ENCODE measurements at regions not wholly inside any gene's neighbourhood (a gene's known extent, or its start where the extent isn't known, plus 50 kb on each side); places are given as distances from the start of the nearest gene placed in this dataset.

DNA sequence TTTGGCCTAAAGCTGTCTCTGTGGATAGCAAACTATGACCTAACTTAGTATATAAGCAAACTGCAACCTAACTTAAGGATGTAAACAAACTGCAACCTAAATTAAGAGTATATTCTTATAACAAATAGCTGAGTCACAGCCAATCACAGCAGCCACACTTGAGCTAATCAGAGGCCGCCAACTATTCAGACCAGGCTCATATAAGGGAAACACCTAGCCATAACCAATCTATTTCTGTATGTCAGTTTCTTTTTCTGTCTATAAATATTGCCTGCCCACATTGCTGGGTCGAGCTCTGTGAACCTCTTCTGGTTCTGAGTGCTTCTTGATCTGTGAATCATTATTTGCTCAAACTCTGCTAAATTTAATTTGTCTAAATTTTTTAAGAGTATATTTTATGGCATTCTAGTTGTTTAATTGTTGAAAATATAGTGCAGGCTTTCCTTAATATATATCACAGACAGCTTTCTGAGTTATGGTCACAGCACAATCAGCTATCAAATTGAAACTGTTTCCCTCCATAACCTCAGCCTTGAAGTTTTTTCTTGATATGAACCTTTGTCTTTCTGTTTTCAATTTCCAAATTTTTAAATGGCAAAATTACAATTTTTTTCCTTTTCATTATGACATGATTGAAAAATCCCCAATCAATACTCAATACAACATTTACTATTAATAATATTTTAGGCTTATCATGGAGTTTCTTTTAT lies 327.1 kb upstream of the NUDT12 start:
- no peak for DNase-seq (ENCODE audit: low read depth)
- no peak overlapping the region for H3K4me3 ChIP-seq (ENCODE audit: low read depth, low read length)
- H3K36me3 ChIP-seq (ENCODE audit: control insufficient read depth, insufficient read depth, low read length): no peaks in the 10 kb centered on the region
- TF ChIP-seq, protein P1, sequence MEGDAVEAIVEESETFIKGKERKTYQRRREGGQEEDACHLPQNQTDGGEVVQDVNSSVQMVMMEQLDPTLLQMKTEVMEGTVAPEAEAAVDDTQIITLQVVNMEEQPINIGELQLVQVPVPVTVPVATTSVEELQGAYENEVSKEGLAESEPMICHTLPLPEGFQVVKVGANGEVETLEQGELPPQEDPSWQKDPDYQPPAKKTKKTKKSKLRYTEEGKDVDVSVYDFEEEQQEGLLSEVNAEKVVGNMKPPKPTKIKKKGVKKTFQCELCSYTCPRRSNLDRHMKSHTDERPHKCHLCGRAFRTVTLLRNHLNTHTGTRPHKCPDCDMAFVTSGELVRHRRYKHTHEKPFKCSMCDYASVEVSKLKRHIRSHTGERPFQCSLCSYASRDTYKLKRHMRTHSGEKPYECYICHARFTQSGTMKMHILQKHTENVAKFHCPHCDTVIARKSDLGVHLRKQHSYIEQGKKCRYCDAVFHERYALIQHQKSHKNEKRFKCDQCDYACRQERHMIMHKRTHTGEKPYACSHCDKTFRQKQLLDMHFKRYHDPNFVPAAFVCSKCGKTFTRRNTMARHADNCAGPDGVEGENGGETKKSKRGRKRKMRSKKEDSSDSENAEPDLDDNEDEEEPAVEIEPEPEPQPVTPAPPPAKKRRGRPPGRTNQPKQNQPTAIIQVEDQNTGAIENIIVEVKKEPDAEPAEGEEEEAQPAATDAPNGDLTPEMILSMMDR (IDR thresholded peaks at IDR 0.05; ENCODE audit: insufficient read depth, low read length, poor library complexity, severe bottlenecking): no peak
- H3K27me3 ChIP-seq (ENCODE audit: control insufficient read depth, insufficient read depth, low read length): no peaks in the 10 kb centered on the region

DNA sequence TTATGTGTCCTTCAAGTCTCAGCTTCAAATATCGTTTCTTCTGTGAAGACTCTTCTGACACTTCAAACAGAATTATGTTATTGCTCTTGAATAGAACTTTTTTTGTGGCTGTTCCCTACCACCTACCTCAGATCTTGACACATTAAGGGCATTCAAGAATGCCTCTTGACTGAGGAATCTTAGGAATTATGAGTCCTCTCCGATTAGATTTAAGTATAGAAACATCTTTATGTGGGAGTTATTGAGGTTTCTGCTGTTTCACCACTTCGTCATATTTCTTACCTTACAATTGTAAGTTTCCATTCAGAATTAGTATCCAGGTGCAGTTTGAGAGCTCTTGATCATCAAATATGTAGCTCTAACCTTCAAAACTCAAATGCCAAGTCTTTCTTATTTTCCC lies 324.2 kb upstream of the NUDT12 start:
- H3K4me3 ChIP-seq (ENCODE audit: low read depth, low read length): no peak overlapping the region
- no peaks in the 10 kb centered on the region for H3K27me3 ChIP-seq (ENCODE audit: control insufficient read depth, insufficient read depth, low read length)
- DNase-seq (ENCODE audit: low read depth): no peak
- TF ChIP-seq, protein P1 (IDR thresholded peaks at IDR 0.05; ENCODE audit: insufficient read depth, low read length, poor library complexity, severe bottlenecking): no peak
- H3K36me3 ChIP-seq (ENCODE audit: control insufficient read depth, insufficient read depth, low read length): no peaks in the 10 kb centered on the region

DNA sequence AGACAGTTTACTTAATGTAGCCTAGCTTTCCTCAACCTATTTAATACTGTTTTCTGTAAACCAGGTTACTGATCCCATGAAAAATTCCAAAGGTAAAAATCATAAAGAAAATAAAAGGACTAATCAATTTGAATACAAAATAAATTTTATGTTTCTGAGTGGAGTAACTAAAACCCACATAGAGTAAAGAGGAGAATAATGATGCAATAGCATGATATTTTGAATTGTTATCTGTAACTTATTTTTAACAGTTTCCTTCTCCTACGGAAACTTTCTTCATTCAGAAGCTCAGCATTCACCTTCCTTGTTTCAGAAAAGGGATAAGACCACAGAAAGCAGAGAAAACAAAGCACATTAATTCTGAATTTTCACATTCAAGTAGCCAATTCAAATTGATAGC lies 320.6 kb upstream of the NUDT12 start:
- TF ChIP-seq, protein P1 (IDR thresholded peaks at IDR 0.05; ENCODE audit: insufficient read depth, low read length, poor library complexity, severe bottlenecking): no peak
- no peak for DNase-seq (ENCODE audit: low read depth)
- Histone ChIP-seq H3K27me3 (ENCODE audit: control insufficient read depth, insufficient read depth, low read length) (no peaks in the 10 kb centered on the region), H3K4me3 (ENCODE audit: low read depth, low read length) (no peak overlapping the region), H3K36me3 (ENCODE audit: control insufficient read depth, insufficient read depth, low read length) (no peaks in the 10 kb centered on the region)

DNA sequence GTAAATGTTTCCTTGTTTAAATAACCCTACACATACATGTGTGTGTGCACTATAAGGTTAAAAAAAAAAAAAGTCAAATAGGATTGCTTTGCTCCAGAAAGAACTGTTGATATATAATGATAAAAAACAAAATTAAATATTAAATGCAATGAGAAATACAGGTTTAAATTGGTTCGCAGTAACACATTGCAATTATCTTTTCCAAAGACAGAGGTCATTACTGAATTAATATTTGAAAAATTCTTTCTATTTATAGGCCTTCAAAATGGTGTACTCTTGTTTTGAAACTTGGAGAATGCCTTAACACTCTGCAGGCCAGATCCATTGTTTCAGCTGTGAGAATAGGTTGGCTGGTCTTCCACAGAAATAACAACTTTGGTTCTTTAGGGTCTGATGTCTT lies 319.0 kb upstream of the NUDT12 start:
- TF ChIP-seq, protein P1 (IDR thresholded peaks at IDR 0.05; ENCODE audit: insufficient read depth, low read length, poor library complexity, severe bottlenecking): no peak
- H3K27me3 ChIP-seq (ENCODE audit: control insufficient read depth, insufficient read depth, low read length): no peaks in the 10 kb centered on the region
- DNase-seq (ENCODE audit: low read depth): no peak

DNA sequence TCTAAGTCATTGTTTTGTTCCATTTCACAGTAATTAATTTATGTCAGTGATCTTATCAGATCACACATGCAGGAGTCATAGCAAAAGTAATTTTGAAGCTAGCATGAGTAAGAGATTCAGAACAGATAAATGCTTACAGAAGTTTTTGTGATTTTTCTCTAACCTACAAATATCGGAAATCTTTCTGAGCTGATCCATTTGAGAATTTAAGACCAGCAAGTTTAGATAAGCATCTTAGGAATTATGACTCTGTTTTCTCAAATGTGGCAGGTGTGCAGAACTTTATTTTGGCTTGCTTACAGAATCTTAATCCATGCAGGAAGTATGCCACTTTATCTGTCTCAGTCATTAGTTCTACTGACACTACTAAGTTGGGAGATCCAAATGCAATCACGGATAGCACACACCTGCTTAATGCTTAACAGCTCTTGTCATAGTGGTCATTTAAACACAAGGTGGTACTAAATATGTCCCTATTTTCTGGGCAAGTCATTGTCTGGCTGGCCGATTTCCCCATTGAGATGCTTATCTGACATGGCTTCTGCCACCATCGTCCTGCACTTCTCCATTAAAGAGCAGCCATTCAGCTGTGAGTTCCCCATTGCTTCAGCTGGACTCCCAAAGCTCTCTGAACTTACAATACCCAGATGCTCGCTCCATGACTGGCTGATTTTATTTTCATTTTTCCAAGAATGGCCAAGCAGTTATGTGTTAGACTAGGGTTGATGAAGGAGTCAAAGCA lies 305.4 kb upstream of the NUDT12 start:
- Histone ChIP-seq H3K4me3 (ENCODE audit: low read depth, low read length) (no peak overlapping the region), H3K36me3 (ENCODE audit: control insufficient read depth, insufficient read depth, low read length) (no peaks in the 10 kb centered on the region), H3K27me3 (ENCODE audit: control insufficient read depth, insufficient read depth, low read length) (no peaks in the 10 kb centered on the region)
- no peak for DNase-seq (ENCODE audit: low read depth)
- TF ChIP-seq, protein P1 (IDR thresholded peaks at IDR 0.05; ENCODE audit: insufficient read depth, low read length, poor library complexity, severe bottlenecking): no peak

More for the DNA sequence above, 319.0 kb upstream of the NUDT12 start:
- Histone ChIP-seq H3K4me3 (ENCODE audit: low read depth, low read length) (no peak overlapping the region), H3K36me3 (ENCODE audit: control insufficient read depth, insufficient read depth, low read length) (no peaks in the 10 kb centered on the region)
